ENCODE measurements at regions not wholly inside any gene's neighbourhood (a gene's known extent, or its start where the extent isn't known, plus 50 kb on each side); places are given as distances from the start of the nearest gene placed in this dataset.

DNA sequence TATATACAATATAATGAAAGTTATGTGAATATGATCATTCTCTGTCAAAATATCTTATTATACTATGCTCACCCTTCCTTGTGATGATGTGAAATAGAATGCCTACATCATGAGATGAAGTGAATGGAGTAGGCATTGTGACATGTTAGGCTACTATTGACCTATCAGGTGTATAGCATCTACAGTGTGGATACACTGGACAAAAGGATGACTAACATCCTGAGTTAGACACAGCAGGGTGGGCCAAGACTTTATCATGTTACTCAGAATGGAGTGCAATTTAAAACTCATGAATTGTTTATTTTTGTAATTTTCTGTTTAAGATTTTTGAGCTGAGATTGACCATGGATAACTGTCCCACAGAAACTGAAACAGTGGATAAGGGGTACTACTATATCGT is 53.4 kb upstream of the NAV3 start:
- no CpG with 5 or more reads among the region's 1 CpG for WGBS (ENCODE audit: insufficient coverage)

DNA sequence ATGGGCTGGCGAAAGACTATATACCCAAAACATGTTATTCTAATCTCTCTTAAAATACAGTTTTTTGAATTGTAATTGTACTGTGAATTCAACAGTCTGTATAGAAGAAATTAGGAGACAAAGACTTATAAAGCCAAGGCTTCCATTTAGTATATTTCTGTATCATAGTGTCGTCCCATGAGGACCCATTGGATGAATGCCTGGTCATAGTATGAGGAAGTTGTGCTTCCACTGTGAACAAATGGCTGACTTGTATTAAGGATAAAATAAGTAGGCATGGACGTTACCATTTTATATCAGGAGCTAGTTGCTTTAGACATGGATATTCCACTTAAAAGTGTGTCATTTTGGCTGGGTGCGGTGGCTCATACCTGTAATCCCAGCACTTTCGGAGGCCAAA is 55.9 kb upstream of the NAV3 start:
- no peaks in the 10 kb centered on the region for H3K4me1 ChIP-seq (ENCODE audit: control insufficient read depth, insufficient read depth, low read length)
- H3K4me3 ChIP-seq (ENCODE audit: low read length) = no peak overlapping the region
- H3K27me3 ChIP-seq (ENCODE audit: control insufficient read depth, insufficient read depth, low read length) = no peaks in the 10 kb centered on the region
- no peaks in the 10 kb centered on the region for H3K36me3 ChIP-seq (ENCODE audit: control insufficient read depth, insufficient read depth, low read length)
- 83% methylated on average over 3 of the region's 5 CpGs for WGBS (ENCODE audit: insufficient coverage)
- H3K27ac ChIP-seq (ENCODE audit: low read length) = no peak overlapping the region
- no peaks in the 10 kb centered on the region for H3K9me3 ChIP-seq (replicated peaks; ENCODE audit: control insufficient read depth, low read depth, low read length)
- DNase-seq = peak; percentile 75

More for the DNA sequence above, 53.4 kb upstream of the NAV3 start:
- Histone ChIP-seq H3K4me3 (ENCODE audit: low read length) (no peak overlapping the region), H3K36me3 (ENCODE audit: control insufficient read depth, insufficient read depth, low read length) (no peaks in the 10 kb centered on the region), H3K4me1 (ENCODE audit: control insufficient read depth, insufficient read depth, low read length) (no peaks in the 10 kb centered on the region), H3K27me3 (ENCODE audit: control insufficient read depth, insufficient read depth, low read length) (no peaks in the 10 kb centered on the region), H3K27ac (ENCODE audit: low read length) (no peak overlapping the region), H3K9me3 (replicated peaks; ENCODE audit: control insufficient read depth, low read depth, low read length) (no peaks in the 10 kb centered on the region)
- DNase-seq = no peak

DNA sequence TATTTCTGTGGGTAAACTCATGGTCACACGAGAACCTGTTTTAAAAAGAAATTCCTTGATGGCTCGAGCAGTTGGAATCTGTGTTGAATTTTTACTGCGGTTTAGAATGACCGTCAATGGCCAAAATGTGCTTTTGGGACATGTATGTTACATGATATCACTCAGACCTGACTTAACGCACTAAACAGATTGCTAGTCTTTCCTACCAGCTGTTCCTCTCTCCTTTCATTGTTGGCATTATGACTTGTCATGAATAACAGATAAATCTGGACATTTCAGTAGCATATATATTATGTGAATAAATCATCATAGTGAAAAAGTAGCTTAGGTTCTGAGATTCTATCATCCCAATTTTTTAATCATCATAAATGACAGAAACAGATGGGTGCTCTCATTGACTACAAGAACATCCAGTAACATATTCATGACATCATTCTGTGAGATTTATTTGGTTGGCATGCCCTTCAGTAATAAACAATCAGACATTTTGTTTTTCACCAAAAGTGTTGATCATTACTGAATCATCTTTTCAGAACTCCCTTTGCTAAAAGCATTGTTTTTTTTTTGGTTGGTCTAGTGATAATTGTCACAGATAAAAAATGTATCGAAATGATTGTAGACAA is 57.9 kb upstream of the NAV3 start:
- Histone ChIP-seq H3K36me3 (ENCODE audit: control insufficient read depth, insufficient read depth, low read length) (no peaks in the 10 kb centered on the region), H3K27ac (ENCODE audit: low read length) (no peak overlapping the region), H3K27me3 (ENCODE audit: control insufficient read depth, insufficient read depth, low read length) (no peaks in the 10 kb centered on the region), H3K4me3 (ENCODE audit: low read length) (no peak overlapping the region), H3K9me3 (replicated peaks; ENCODE audit: control insufficient read depth, low read depth, low read length) (peaks cover 7% of the 10 kb centered on the region), H3K4me1 (ENCODE audit: control insufficient read depth, insufficient read depth, low read length) (no peaks in the 10 kb centered on the region)
- WGBS (ENCODE audit: insufficient coverage) = no CpG with 5 or more reads among the region's 6 CpGs
- DNase-seq = peak; percentile 72

DNA sequence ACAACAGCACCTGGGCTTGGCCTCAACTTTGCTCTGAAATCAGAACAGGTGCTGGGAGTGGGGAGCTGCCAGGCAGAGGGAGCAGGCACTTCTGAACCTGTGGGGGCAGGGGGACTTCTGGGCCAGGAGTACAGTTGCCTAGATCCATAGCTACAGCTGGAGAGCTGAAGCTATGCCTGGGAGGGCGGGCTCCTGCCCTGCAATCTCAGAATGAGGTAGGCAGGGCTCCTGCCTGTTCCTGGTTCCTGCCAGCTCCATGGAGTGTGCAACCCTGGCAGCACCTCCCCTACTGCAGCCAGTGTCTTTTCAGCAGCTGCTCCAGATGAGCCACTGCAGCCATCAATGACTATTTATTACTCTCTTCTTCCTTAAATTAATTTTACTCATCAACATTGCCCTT is 62.1 kb upstream of the NAV3 start:
- Histone ChIP-seq H3K27ac (ENCODE audit: low read length) (no peak overlapping the region), H3K4me1 (ENCODE audit: control insufficient read depth, insufficient read depth, low read length) (no peaks in the 10 kb centered on the region), H3K27me3 (ENCODE audit: control insufficient read depth, insufficient read depth, low read length) (no peaks in the 10 kb centered on the region), H3K36me3 (ENCODE audit: control insufficient read depth, insufficient read depth, low read length) (no peaks in the 10 kb centered on the region), H3K4me3 (ENCODE audit: low read length) (no peak overlapping the region), H3K9me3 (replicated peaks; ENCODE audit: control insufficient read depth, low read depth, low read length) (peaks cover 14% of the 10 kb centered on the region)
- no peak for DNase-seq
- WGBS (ENCODE audit: insufficient coverage) = 91% methylated on average over 1 of the region's 1 CpG

DNA sequence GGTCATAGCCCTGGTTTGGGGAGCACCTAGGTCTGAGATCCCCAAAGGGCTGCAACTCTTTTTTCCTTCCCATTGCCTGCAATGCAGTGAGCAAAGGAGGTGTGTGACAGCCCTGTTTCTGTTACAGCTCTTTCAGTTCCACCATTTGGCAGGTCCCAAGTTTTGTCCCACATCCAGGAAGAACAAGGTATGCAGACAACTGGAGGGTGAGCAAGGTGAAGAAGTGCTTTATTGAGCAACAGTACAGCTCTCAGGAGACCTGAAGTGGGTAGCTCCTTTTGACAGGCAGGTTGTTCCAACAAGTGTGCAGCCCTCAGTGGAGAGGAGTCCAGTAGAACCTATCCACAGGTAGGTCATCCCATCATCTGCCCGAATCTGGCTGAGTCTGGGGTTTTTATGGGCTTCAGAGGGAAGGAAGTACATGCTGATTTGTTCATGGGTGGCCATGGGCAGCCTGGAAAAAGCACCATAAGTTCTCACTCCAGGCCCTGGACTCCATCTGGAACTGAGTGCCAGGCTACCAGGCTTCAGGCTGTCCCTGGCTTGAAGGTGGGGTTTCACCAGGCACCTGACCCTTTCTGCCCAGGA is 62.8 kb upstream of the NAV3 start:
- Histone ChIP-seq H3K4me3 (ENCODE audit: low read length) (no peak overlapping the region), H3K4me1 (ENCODE audit: control insufficient read depth, insufficient read depth, low read length) (no peaks in the 10 kb centered on the region), H3K9me3 (replicated peaks; ENCODE audit: control insufficient read depth, low read depth, low read length) (peaks cover 14% of the 10 kb centered on the region), H3K36me3 (ENCODE audit: control insufficient read depth, insufficient read depth, low read length) (no peaks in the 10 kb centered on the region), H3K27me3 (ENCODE audit: control insufficient read depth, insufficient read depth, low read length) (no peaks in the 10 kb centered on the region), H3K27ac (ENCODE audit: low read length) (no peak overlapping the region)
- no peak for DNase-seq
- 100% methylated on average over 1 of the region's 1 CpG for WGBS (ENCODE audit: insufficient coverage)

DNA sequence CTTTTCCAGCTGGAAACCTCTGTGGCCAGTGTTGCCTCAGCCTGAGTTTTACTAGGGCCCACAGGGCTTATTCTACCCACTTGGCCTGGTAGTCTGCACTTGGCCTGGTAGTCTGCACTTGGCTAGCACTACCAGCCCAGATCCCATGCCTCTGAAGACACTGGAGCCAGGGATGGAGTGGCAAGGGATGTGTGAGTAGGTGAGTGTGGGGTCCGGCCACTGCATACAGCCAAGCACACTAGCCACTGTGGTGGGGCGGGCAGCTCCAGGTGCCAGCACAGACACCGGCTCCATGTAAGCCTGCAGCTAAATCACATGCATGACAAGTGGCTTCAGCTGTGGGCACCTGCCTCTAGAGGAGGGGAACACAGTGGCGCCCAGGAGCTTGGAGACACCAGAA is 63.4 kb upstream of the NAV3 start:
- DNase-seq = no peak
- no peaks in the 10 kb centered on the region for H3K36me3 ChIP-seq (ENCODE audit: control insufficient read depth, insufficient read depth, low read length)
- H3K4me3 ChIP-seq (ENCODE audit: low read length) = no peak overlapping the region
- H3K27ac ChIP-seq (ENCODE audit: low read length) = no peak overlapping the region
- peaks cover 14% of the 10 kb centered on the region for H3K9me3 ChIP-seq (replicated peaks; ENCODE audit: control insufficient read depth, low read depth, low read length)
- no peaks in the 10 kb centered on the region for H3K27me3 ChIP-seq (ENCODE audit: control insufficient read depth, insufficient read depth, low read length)
- WGBS (ENCODE audit: insufficient coverage) = 98% methylated on average over 4 of the region's 4 CpGs
- no peaks in the 10 kb centered on the region for H3K4me1 ChIP-seq (ENCODE audit: control insufficient read depth, insufficient read depth, low read length)

DNA sequence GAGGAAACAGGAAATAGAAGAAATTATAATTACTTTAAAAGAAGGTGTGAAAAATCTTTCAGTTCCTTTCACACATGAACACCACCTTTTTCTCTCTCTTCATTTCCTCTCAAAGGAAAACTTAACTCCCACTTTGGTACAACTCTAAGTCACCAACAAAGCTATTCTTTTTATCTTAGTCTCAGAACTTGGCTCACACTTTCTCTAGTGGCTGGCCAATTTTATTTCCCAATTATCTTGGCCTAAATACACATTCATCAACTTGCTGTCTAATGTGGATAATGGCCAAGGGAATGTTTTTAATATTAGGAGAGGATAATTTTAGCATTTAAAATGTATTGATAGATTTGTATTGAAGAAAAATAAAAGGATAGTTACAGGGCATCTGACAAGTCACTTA is 64.5 kb upstream of the NAV3 start:
- Histone ChIP-seq H3K36me3 (ENCODE audit: control insufficient read depth, insufficient read depth, low read length) (no peaks in the 10 kb centered on the region), H3K4me3 (ENCODE audit: low read length) (no peak overlapping the region), H3K27ac (ENCODE audit: low read length) (no peak overlapping the region), H3K9me3 (replicated peaks; ENCODE audit: control insufficient read depth, low read depth, low read length) (peaks cover 14% of the 10 kb centered on the region), H3K4me1 (ENCODE audit: control insufficient read depth, insufficient read depth, low read length) (no peaks in the 10 kb centered on the region), H3K27me3 (ENCODE audit: control insufficient read depth, insufficient read depth, low read length) (no peaks in the 10 kb centered on the region)
- DNase-seq = peak; percentile 35

DNA sequence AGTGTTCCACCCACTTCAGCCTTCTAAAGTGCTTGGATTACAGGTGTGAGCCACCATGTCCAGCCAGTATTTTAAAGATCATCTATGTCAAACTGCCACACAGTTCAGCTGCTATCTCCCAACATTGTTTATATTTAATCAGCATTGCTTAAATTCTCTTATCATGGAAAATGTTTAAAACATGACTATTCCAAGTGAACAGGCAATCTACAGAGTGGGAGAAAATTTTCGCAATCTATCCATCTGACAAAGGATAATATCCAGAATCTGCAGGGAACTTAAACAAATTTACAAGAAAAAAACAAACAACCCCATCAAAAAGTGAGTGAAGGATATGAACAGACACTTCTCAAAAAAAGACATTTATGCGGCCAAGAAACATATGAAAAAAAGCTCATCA is 69.4 kb upstream of the NAV3 start:
- Histone ChIP-seq H3K4me3 (ENCODE audit: low read length) (no peak overlapping the region), H3K9me3 (replicated peaks; ENCODE audit: control insufficient read depth, low read depth, low read length) (no peaks in the 10 kb centered on the region), H3K27ac (ENCODE audit: low read length) (no peak overlapping the region), H3K36me3 (ENCODE audit: control insufficient read depth, insufficient read depth, low read length) (no peaks in the 10 kb centered on the region), H3K4me1 (ENCODE audit: control insufficient read depth, insufficient read depth, low read length) (no peaks in the 10 kb centered on the region), H3K27me3 (ENCODE audit: control insufficient read depth, insufficient read depth, low read length) (no peaks in the 10 kb centered on the region)
- no CpG with 5 or more reads among the region's 2 CpGs for WGBS (ENCODE audit: insufficient coverage)
- DNase-seq = no peak

DNA sequence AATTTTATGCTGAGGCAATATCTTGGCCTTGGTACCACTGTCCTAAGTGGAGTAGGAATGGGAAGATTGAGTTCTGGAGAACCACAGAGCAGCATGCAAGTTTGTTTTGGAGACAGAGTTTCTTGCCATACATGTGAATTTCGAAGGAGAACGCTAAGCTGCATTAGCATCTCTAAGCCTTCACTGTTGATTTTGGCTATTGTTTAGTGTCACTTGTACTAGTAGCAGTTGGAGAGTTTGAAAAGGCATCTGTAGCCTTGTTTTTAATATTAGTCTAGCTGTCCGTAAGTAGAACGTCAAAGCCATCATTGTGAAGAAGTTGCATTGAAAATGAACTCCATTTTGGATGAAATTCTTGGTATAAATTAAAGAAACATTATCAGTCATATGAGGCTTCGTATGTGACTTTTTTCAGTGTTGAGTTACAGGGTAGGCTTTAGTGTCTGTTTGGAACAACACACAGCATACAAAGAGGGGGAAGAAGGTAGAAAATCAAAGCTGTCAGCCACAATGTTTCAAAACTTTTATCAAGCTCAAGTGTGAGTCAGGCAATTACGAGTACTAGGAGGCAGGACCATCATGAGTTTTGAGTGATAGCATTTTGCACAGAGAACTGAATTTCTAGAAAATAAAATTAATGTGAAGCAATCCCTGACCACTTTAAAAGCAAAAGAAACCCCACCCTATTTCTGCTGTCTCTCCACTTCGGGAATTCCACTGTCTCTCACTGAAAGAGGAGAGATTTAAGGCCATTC is 70.2 kb upstream of the NAV3 start:
- 75% methylated on average over 2 of the region's 7 CpGs for WGBS (ENCODE audit: insufficient coverage)

DNA sequence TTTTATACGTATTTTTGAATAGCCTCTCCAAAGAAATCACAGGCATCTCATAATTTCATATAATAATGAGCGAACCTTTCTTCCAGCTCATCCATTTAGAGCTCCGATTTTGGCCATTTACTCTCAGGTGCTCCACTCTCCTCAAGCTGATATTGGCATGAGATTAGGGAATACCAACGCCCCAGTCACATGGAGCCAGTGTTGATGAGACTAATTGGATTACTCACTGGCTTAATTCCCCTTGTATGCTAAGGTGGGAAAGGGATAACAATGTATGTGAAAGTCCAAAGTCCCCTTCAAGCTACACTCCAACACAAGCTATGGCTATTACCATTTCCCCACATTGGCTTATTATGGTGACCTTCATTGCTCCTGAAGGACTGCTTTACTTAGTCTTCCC is 76.6 kb upstream of the NAV3 start:
- no CpG with 5 or more reads among the region's 4 CpGs for WGBS (ENCODE audit: insufficient coverage)
- H3K4me1 ChIP-seq (ENCODE audit: control insufficient read depth, insufficient read depth, low read length) = no peaks in the 10 kb centered on the region
- H3K9me3 ChIP-seq (replicated peaks; ENCODE audit: control insufficient read depth, low read depth, low read length) = no peaks in the 10 kb centered on the region
- H3K27me3 ChIP-seq (ENCODE audit: control insufficient read depth, insufficient read depth, low read length) = no peaks in the 10 kb centered on the region
- H3K27ac ChIP-seq (ENCODE audit: low read length) = no peak overlapping the region
- DNase-seq = no peak
- H3K4me3 ChIP-seq (ENCODE audit: low read length) = no peak overlapping the region
- H3K36me3 ChIP-seq (ENCODE audit: control insufficient read depth, insufficient read depth, low read length) = no peaks in the 10 kb centered on the region

More for the DNA sequence above, 70.2 kb upstream of the NAV3 start:
- H3K36me3 ChIP-seq (ENCODE audit: control insufficient read depth, insufficient read depth, low read length) = no peaks in the 10 kb centered on the region
- no peaks in the 10 kb centered on the region for H3K9me3 ChIP-seq (replicated peaks; ENCODE audit: control insufficient read depth, low read depth, low read length)
- H3K27me3 ChIP-seq (ENCODE audit: control insufficient read depth, insufficient read depth, low read length) = no peaks in the 10 kb centered on the region
- no peak overlapping the region for H3K27ac ChIP-seq (ENCODE audit: low read length)
- H3K4me1 ChIP-seq (ENCODE audit: control insufficient read depth, insufficient read depth, low read length) = no peaks in the 10 kb centered on the region
- no peak for DNase-seq
- H3K4me3 ChIP-seq (ENCODE audit: low read length) = no peak overlapping the region

Data from muscle of leg (tissue), 3 donors.